DND-41 (cell line): ENCODE measurements at regions not wholly inside any gene's neighbourhood (a gene's known extent, or its start where the extent isn't known, plus 50 kb on each side); places are given as distances from the start of the nearest gene placed in this dataset.

Experiments used
- ATAC-seq: fragments of 200-7000 bp; cut with Tn5 transposase; 3 replicates; pipeline ENCODE4 v1.9.1; 2021; ENCODE audit warnings: low read depth; ENCODE audit not compliant: insufficient read depth
- DNase-seq: peaks from one replicate; pipeline ENCODE4 v3.0.0-alpha.2; 2020
- H2AFZ ChIP-seq: 2 replicates; pipeline ENCODE4 v1.6.0; 2012; ENCODE audit warnings: low read depth, low read length
- H3K27ac ChIP-seq: 2 replicates; pipeline ENCODE4 v1.5.1; 2012; ENCODE audit warnings: low read length, inconsistent platforms
- H3K27me3 ChIP-seq: fragments of 200-600 bp; sonication (generic); 2 replicates; pipeline ENCODE4 v1.6.0; 2012; ENCODE audit warnings: low read length, mild to moderate bottlenecking, inconsistent platforms; ENCODE audit not compliant: insufficient read depth, poor library complexity
- H3K36me3 ChIP-seq: 2 replicates; pipeline ENCODE4 v1.5.1; 2012; ENCODE audit warnings: low read length, inconsistent platforms; ENCODE audit not compliant: insufficient read depth
- H3K4me1 ChIP-seq: 2 replicates; pipeline ENCODE4 v1.5.1; 2012; ENCODE audit warnings: mild to moderate bottlenecking, low read length; ENCODE audit not compliant: insufficient read depth
- H3K4me2 ChIP-seq: 2 replicates; pipeline ENCODE4 v1.6.0; 2012; ENCODE audit warnings: mild to moderate bottlenecking, moderate library complexity, low read length, inconsistent platforms; ENCODE audit not compliant: insufficient read depth
- H3K4me3 ChIP-seq, 2 experiments: fragments of 200-600 bp in 1 of 2; shearing (Covaris generic) in 1 of 2; 2 replicates each; pipeline ENCODE4 v1.5.1; 2012 to 2016; ENCODE audit warnings: inconsistent platforms in 2 of 2, low read length in 2 of 2, mild to moderate bottlenecking in 2 of 2, low read depth in 1 of 2, moderate library complexity in 1 of 2
- H3K79me2 ChIP-seq: 2 replicates; pipeline ENCODE4 v1.6.0; 2012; ENCODE audit warnings: low read length, inconsistent platforms; ENCODE audit not compliant: insufficient read depth
- H3K9ac ChIP-seq: 2 replicates; pipeline ENCODE4 v1.6.0; 2012; ENCODE audit warnings: low read depth, mild to moderate bottlenecking, inconsistent platforms, low read length, moderate library complexity
- H3K9me3 ChIP-seq: 2 replicates; pipeline ENCODE4 v1.5.1; 2012; ENCODE audit warnings: low read length, moderate library complexity, mild to moderate bottlenecking, inconsistent platforms; ENCODE audit not compliant: insufficient read depth, severe bottlenecking
- H4K20me1 ChIP-seq: 2 replicates; pipeline ENCODE4 v1.6.0; 2012; ENCODE audit warnings: low read length; ENCODE audit not compliant: insufficient read depth
- CTCF ChIP-seq: IDR thresholded peaks from 2 replicates; pipeline ENCODE4 v1.5.1; 2012; ENCODE audit warnings: borderline replicate concordance, low read length, moderate library complexity, mild to moderate bottlenecking; ENCODE audit not compliant: poor library complexity, severe bottlenecking; ENCODE audit errors: extremely low read depth
- EZH2 ChIP-seq: IDR thresholded peaks from 3 replicates; pipeline ENCODE4 v1.6.1; 2012; ENCODE audit warnings: borderline replicate concordance, low read depth, mild to moderate bottlenecking, moderate library complexity, low read length, inconsistent platforms; ENCODE audit not compliant: severe bottlenecking

GRCh38 chr3:182078316-182078715 is 366.6 kb downstream of the SOX2 start:
- Histone ChIP-seq H3K9me3 (no peaks in the 10 kb centered on the region), H3K4me2 (no peak overlapping the region), H4K20me1 (no peaks in the 10 kb centered on the region), H3K36me3 (no peaks in the 10 kb centered on the region), H3K4me1 (no peaks in the 10 kb centered on the region), H2AFZ (no peak overlapping the region), H3K9ac (no peak overlapping the region), H3K4me3 (no peak overlapping the region), H3K27ac (no peak overlapping the region), H3K79me2 (no peaks in the 10 kb centered on the region), H3K27me3 (no peaks in the 10 kb centered on the region)
- TF ChIP-seq CTCF: no peak
- no peak for TF ChIP-seq EZH2
- DNase-seq (no peak), ATAC-seq (no peak)

GRCh38 chr3:182078929-182079328 is 367.2 kb downstream of the SOX2 start:
- no peak overlapping the region for H3K4me3 ChIP-seq
- TF ChIP-seq CTCF: no peak
- no peak for TF ChIP-seq EZH2
- ATAC-seq (no peak), DNase-seq (no peak)
- no peak overlapping the region for H3K4me2 ChIP-seq
- no peaks in the 10 kb centered on the region for H3K36me3 ChIP-seq
- H3K9ac ChIP-seq: no peak overlapping the region
- H3K9me3 ChIP-seq: no peaks in the 10 kb centered on the region
- no peak overlapping the region for H2AFZ ChIP-seq
- H3K4me1 ChIP-seq: no peaks in the 10 kb centered on the region
- no peaks in the 10 kb centered on the region for H3K79me2 ChIP-seq
- no peak overlapping the region for H3K27ac ChIP-seq
- H4K20me1 ChIP-seq: no peaks in the 10 kb centered on the region
- no peaks in the 10 kb centered on the region for H3K27me3 ChIP-seq

GRCh38 chr3:182081096-182081495 is 369.4 kb downstream of the SOX2 start:
- H3K4me2 ChIP-seq: no peak overlapping the region

More at GRCh38 chr3:182081096-182081495, 369.4 kb downstream of the SOX2 start:
- no peaks in the 10 kb centered on the region for H3K4me1 ChIP-seq
- no peaks in the 10 kb centered on the region for H3K27me3 ChIP-seq
- no peak overlapping the region for H3K27ac ChIP-seq
- no peaks in the 10 kb centered on the region for H3K36me3 ChIP-seq
- H3K9ac ChIP-seq: no peak overlapping the region
- H2AFZ ChIP-seq: no peak overlapping the region
- TF ChIP-seq CTCF (no peak), EZH2 (no peak)
- H3K4me3 ChIP-seq: no peak overlapping the region
- no peaks in the 10 kb centered on the region for H3K79me2 ChIP-seq
- H3K9me3 ChIP-seq: no peaks in the 10 kb centered on the region
- ATAC-seq (no peak), DNase-seq (no peak)
- H4K20me1 ChIP-seq: no peaks in the 10 kb centered on the region
